ENCODE measurements at regions not wholly inside any gene's neighbourhood (a gene's known extent, or its start where the extent isn't known, plus 50 kb on each side); places are given as distances from the start of the nearest gene placed in this dataset.

DNA sequence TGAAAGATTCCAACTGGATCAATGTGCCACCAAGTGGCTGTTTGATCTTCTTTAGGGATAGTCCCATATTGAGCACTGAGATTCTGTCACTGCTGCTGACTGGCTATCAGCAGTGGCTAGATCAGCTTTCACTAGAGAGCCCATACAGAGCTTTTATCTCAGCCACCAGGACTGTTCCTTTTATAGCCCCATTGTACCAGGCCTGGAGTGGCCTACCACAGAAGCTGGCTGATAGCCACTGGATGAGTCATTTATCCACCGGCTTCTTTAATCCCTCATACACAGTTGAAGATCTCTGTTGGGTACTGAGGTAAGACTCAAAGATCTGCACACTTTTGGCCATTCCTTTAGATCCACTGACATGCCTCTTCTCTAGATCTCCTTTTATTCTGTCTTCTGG lies 1101.1 kb downstream of the SORCS3 start (continued):
- TF ChIP-seq JUNB (IDR thresholded peaks at IDR 0.05; ENCODE audit: unreplicated experiment) (no peak), EZH2 (IDR thresholded peaks at IDR 0.05; ENCODE audit: low read depth, unreplicated experiment) (no peak), STAT1 (IDR thresholded peaks at IDR 0.05; ENCODE audit: unreplicated experiment) (no peak)
- TF ChIP-seq, protein P1, sequence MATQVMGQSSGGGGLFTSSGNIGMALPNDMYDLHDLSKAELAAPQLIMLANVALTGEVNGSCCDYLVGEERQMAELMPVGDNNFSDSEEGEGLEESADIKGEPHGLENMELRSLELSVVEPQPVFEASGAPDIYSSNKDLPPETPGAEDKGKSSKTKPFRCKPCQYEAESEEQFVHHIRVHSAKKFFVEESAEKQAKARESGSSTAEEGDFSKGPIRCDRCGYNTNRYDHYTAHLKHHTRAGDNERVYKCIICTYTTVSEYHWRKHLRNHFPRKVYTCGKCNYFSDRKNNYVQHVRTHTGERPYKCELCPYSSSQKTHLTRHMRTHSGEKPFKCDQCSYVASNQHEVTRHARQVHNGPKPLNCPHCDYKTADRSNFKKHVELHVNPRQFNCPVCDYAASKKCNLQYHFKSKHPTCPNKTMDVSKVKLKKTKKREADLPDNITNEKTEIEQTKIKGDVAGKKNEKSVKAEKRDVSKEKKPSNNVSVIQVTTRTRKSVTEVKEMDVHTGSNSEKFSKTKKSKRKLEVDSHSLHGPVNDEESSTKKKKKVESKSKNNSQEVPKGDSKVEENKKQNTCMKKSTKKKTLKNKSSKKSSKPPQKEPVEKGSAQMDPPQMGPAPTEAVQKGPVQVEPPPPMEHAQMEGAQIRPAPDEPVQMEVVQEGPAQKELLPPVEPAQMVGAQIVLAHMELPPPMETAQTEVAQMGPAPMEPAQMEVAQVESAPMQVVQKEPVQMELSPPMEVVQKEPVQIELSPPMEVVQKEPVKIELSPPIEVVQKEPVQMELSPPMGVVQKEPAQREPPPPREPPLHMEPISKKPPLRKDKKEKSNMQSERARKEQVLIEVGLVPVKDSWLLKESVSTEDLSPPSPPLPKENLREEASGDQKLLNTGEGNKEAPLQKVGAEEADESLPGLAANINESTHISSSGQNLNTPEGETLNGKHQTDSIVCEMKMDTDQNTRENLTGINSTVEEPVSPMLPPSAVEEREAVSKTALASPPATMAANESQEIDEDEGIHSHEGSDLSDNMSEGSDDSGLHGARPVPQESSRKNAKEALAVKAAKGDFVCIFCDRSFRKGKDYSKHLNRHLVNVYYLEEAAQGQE (IDR thresholded peaks at IDR 0.05; ENCODE audit: unreplicated experiment): no peak

DNA sequence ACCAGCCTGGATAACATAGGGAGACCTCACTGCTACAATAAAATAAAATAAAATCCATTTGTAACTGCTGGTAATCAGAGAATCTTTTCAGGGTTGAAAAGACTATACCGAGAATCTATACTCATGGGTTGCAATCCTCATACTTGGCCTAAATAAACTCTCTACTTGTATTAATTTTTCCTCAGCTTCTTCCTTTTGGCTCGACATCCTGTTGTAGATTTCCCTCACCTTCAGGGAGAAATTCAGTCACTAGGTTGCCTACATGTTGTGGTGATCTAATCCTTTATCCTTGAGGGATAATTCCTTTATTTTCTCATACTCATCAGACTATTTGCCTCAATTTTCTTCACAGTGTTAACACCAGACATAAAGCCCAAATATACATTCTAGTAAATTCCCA lies 1093.4 kb downstream of the SORCS3 start:
- Histone ChIP-seq H3K27ac (ENCODE audit: low read depth) (no peak overlapping the region), H3K27me3 (ENCODE audit: insufficient read depth) (no peaks in the 10 kb centered on the region), H4K20me1 (replicated peaks; ENCODE audit: insufficient read depth) (no peaks in the 10 kb centered on the region), H3K4me2 (no peak overlapping the region), H3K4me1 (ENCODE audit: insufficient read depth) (no peaks in the 10 kb centered on the region), H3F3A (replicated peaks; ENCODE audit: low read depth) (no peaks in the 10 kb centered on the region), H2AFZ (no peak overlapping the region), H3K79me2 (replicated peaks; ENCODE audit: insufficient read depth) (no peaks in the 10 kb centered on the region), H3K36me3 (ENCODE audit: insufficient read depth) (no peaks in the 10 kb centered on the region), H3K4me3 (no peak overlapping the region), H3K9me2 (ENCODE audit: insufficient read depth) (no peaks in the 10 kb centered on the region)
- H3K9me3 Mint-ChIP-seq: peaks cover 33% of the 10 kb centered on the region
- ATAC-seq: no peak
- H3K27ac Mint-ChIP-seq: no peak overlapping the region
- H3K36me3 Mint-ChIP-seq (ENCODE audit: low read depth): peaks cover 17% of the 10 kb centered on the region; the same call in 2 of the 3 replicates
- H3K4me3 Mint-ChIP-seq: no peak overlapping the region
- H3K4me1 Mint-ChIP-seq: no peaks in the 10 kb centered on the region
- TF ChIP-seq NANOG (IDR thresholded peaks at IDR 0.05; ENCODE audit: borderline replicate concordance): no peak
- DNase-seq (ENCODE audit: low spot score): no peak
- no peaks in the 10 kb centered on the region for H3K27me3 Mint-ChIP-seq (ENCODE audit: insufficient read depth, low read depth, poor library complexity)

DNA sequence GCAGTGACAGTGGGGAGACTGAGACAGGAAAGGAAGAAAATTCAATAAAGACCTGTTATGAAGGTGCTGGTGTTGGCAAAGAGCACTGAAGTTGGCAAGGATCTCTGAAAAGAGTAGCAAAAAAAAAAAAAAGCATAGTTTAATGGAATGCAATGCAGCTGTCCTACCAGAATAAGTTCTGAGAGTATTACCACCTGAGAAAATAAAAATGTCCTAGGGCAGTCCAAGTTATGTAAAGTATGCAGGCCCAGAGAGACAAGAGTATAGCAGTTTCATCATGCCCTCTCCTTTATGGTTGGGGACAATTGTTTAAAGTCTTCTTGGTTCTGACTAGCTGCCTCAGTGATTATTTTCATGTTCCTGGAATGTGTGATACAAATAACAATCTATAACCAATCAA lies 1092.8 kb downstream of the SORCS3 start:
- H2AFZ ChIP-seq: no peak overlapping the region
- H3K79me2 ChIP-seq (replicated peaks; ENCODE audit: insufficient read depth): no peaks in the 10 kb centered on the region
- no peaks in the 10 kb centered on the region for H3K27me3 ChIP-seq (ENCODE audit: insufficient read depth)
- peaks cover 17% of the 10 kb centered on the region; the same call in 2 of the 3 replicates for H3K36me3 Mint-ChIP-seq (ENCODE audit: low read depth)
- no peak overlapping the region for H3K4me3 ChIP-seq
- TF ChIP-seq, protein P2, sequence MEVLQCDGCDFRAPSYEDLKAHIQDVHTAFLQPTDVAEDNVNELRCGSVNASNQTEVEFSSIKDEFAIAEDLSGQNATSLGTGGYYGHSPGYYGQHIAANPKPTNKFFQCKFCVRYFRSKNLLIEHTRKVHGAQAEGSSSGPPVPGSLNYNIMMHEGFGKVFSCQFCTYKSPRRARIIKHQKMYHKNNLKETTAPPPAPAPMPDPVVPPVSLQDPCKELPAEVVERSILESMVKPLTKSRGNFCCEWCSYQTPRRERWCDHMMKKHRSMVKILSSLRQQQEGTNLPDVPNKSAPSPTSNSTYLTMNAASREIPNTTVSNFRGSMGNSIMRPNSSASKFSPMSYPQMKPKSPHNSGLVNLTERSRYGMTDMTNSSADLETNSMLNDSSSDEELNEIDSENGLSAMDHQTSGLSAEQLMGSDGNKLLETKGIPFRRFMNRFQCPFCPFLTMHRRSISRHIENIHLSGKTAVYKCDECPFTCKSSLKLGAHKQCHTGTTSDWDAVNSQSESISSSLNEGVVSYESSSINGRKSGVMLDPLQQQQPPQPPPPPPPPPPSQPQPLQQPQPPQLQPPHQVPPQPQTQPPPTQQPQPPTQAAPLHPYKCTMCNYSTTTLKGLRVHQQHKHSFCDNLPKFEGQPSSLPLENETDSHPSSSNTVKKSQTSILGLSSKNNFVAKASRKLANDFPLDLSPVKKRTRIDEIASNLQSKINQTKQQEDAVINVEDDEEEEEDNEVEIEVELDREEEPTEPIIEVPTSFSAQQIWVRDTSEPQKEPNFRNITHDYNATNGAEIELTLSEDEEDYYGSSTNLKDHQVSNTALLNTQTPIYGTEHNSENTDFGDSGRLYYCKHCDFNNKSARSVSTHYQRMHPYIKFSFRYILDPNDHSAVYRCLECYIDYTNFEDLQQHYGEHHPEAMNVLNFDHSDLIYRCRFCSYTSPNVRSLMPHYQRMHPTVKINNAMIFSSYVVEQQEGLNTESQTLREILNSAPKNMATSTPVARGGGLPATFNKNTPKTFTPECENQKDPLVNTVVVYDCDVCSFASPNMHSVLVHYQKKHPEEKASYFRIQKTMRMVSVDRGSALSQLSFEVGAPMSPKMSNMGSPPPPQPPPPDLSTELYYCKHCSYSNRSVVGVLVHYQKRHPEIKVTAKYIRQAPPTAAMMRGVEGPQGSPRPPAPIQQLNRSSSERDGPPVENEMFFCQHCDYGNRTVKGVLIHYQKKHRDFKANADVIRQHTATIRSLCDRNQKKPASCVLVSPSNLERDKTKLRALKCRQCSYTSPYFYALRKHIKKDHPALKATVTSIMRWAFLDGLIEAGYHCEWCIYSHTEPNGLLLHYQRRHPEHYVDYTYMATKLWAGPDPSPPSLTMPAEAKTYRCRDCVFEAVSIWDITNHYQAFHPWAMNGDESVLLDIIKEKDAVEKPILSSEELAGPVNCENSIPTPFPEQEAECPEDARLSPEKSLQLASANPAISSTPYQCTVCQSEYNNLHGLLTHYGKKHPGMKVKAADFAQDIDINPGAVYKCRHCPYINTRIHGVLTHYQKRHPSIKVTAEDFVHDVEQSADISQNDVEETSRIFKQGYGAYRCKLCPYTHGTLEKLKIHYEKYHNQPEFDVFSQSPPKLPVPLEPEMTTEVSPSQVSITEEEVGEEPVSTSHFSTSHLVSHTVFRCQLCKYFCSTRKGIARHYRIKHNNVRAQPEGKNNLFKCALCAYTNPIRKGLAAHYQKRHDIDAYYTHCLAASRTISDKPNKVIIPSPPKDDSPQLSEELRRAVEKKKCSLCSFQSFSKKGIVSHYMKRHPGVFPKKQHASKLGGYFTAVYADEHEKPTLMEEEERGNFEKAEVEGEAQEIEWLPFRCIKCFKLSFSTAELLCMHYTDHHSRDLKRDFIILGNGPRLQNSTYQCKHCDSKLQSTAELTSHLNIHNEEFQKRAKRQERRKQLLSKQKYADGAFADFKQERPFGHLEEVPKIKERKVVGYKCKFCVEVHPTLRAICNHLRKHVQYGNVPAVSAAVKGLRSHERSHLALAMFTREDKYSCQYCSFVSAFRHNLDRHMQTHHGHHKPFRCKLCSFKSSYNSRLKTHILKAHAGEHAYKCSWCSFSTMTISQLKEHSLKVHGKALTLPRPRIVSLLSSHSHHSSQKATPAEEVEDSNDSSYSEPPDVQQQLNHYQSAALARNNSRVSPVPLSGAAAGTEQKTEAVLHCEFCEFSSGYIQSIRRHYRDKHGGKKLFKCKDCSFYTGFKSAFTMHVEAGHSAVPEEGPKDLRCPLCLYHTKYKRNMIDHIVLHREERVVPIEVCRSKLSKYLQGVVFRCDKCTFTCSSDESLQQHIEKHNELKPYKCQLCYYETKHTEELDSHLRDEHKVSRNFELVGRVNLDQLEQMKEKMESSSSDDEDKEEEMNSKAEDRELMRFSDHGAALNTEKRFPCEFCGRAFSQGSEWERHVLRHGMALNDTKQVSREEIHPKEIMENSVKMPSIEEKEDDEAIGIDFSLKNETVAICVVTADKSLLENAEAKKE (CRISPR knock-in tag; IDR thresholded peaks at IDR 0.05): no peak
- TF ChIP-seq JUNB (IDR thresholded peaks at IDR 0.05; ENCODE audit: unreplicated experiment) (no peak), EZH2phosphoT487 (IDR thresholded peaks at IDR 0.05; ENCODE audit: unreplicated experiment) (no peak), CREB1 (CRISPR knock-in tag; IDR thresholded peaks at IDR 0.05; ENCODE audit: low read depth) (no peak)
- TF ChIP-seq, protein P3, sequence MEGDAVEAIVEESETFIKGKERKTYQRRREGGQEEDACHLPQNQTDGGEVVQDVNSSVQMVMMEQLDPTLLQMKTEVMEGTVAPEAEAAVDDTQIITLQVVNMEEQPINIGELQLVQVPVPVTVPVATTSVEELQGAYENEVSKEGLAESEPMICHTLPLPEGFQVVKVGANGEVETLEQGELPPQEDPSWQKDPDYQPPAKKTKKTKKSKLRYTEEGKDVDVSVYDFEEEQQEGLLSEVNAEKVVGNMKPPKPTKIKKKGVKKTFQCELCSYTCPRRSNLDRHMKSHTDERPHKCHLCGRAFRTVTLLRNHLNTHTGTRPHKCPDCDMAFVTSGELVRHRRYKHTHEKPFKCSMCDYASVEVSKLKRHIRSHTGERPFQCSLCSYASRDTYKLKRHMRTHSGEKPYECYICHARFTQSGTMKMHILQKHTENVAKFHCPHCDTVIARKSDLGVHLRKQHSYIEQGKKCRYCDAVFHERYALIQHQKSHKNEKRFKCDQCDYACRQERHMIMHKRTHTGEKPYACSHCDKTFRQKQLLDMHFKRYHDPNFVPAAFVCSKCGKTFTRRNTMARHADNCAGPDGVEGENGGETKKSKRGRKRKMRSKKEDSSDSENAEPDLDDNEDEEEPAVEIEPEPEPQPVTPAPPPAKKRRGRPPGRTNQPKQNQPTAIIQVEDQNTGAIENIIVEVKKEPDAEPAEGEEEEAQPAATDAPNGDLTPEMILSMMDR (conservative IDR thresholded peaks at IDR 0.05; ENCODE audit: low read depth in 2 of 2): no peak
- no peaks in the 10 kb centered on the region for H4K20me1 ChIP-seq (replicated peaks; ENCODE audit: insufficient read depth)
- H3K4me3 Mint-ChIP-seq: no peak overlapping the region
- ATAC-seq (no peak), DNase-seq (ENCODE audit: low spot score) (no peak)
- no peaks in the 10 kb centered on the region for H3K4me1 Mint-ChIP-seq
- no peak overlapping the region for H3K4me2 ChIP-seq
- H3K9me2 ChIP-seq (ENCODE audit: insufficient read depth): no peaks in the 10 kb centered on the region
- peaks cover 34% of the 10 kb centered on the region for H3K9me3 Mint-ChIP-seq
- no peak overlapping the region for H3K27ac ChIP-seq (ENCODE audit: low read depth)
- H3K27me3 Mint-ChIP-seq (ENCODE audit: insufficient read depth, low read depth, poor library complexity): no peaks in the 10 kb centered on the region
- no peak overlapping the region for H3K27ac Mint-ChIP-seq
- no peaks in the 10 kb centered on the region for H3K4me1 ChIP-seq (ENCODE audit: insufficient read depth)
- H3K36me3 ChIP-seq (ENCODE audit: insufficient read depth): no peaks in the 10 kb centered on the region
- no peaks in the 10 kb centered on the region for H3F3A ChIP-seq (replicated peaks; ENCODE audit: low read depth)

Data from GM23338 (cell line).